PC-9 (cell line): ENCODE measurements at regions not wholly inside any gene's neighbourhood (a gene's known extent, or its start where the extent isn't known, plus 50 kb on each side); places are given as distances from the start of the nearest gene placed in this dataset.

Source experiments
- BruUV-seq: library from RNA; stranded (reverse); fragments of 400-500 nt; replicated peaks from 2 replicates; lab custom pipeline; 2021; lab: Mats Ljungman, UMichigan
- CTCF ChIA-PET: fragments of 300-600 bp; sonication (Branson Sonifier 250); formaldehyde crosslinking; loops from one replicate; lab custom pipeline; 2022; ENCODE audit warnings: antibody characterized with exemption; lab: Charles Lee
- POLR2A ChIA-PET: fragments of 300-600 bp; sonication (Branson Sonifier 250); formaldehyde crosslinking; loops from one replicate; lab custom pipeline; 2022; ENCODE audit warnings: antibody characterized with exemption; ENCODE audit not compliant: unreplicated experiment; lab: Charles Lee
- DNase-seq, 2 experiments: peaks; one replicate each; pipeline versions ENCODE4 v3.0.0 to v3.0.0-alpha.2; 2015 to 2022; ENCODE audit warnings: mixed read lengths in 1 of 2
- H2AFZ ChIP-seq: fragments of 200-600 bp; sonication (generic); 2 replicates; pipeline ENCODE4 v1.8.1; 2017; ENCODE audit warnings: antibody characterized with exemption
- H3F3A ChIP-seq: fragments of 200-600 bp; sonication (generic); 2 replicates; pipeline ENCODE4 v1.8.1; 2017; ENCODE audit warnings: antibody characterized with exemption, mild to moderate bottlenecking, low read depth; ENCODE audit not compliant: insufficient read depth
- H3K27ac ChIP-seq: fragments of 200-600 bp; sonication (generic); 2 replicates; pipeline ENCODE4 v1.6.1; 2016; ENCODE audit warnings: mixed run types
- H3K27me3 ChIP-seq: fragments of 200-600 bp; sonication (generic); 2 replicates; pipeline ENCODE4 v1.6.1; 2016; ENCODE audit warnings: low read depth, mixed run types; ENCODE audit not compliant: insufficient read depth
- H3K36me3 ChIP-seq: fragments of 200-600 bp; sonication (generic); 2 replicates; pipeline ENCODE4 v1.6.1; 2016; ENCODE audit warnings: low read depth, mixed run types
- H3K4me1 ChIP-seq: fragments of 200-600 bp; sonication (generic); replicated peaks from 2 replicates; pipeline ENCODE4 v1.6.1; 2016; ENCODE audit warnings: mixed run types; ENCODE audit not compliant: insufficient read depth
- H3K4me2 ChIP-seq: fragments of 200-600 bp; sonication (generic); 2 replicates; pipeline ENCODE4 v1.6.1; 2017; ENCODE audit warnings: mixed run types
- H3K4me3 ChIP-seq: fragments of 200-600 bp; sonication (generic); 2 replicates; pipeline ENCODE4 v1.6.1; 2016; ENCODE audit warnings: mixed run types
- H3K79me2 ChIP-seq: fragments of 200-600 bp; sonication (generic); 2 replicates; pipeline ENCODE4 v1.6.1; 2017; ENCODE audit warnings: low read depth, mixed run types
- H3K9me2 ChIP-seq: fragments of 200-600 bp; sonication (generic); 2 replicates; pipeline ENCODE4 v1.8.1; 2017; ENCODE audit warnings: mild to moderate bottlenecking; ENCODE audit not compliant: insufficient read depth
- H3K9me3 ChIP-seq: fragments of 200-600 bp; sonication (generic); 2 replicates; pipeline ENCODE4 v1.8.1; 2016; ENCODE audit warnings: low read depth; ENCODE audit not compliant: insufficient read depth
- H4K20me1 ChIP-seq: fragments of 200-600 bp; sonication (generic); 2 replicates; pipeline ENCODE4 v1.8.1; 2017; ENCODE audit not compliant: insufficient read depth
- EZH2 ChIP-seq: fragments of 200-600 bp; sonication (generic); IDR thresholded peaks from 2 replicates; pipeline ENCODE4 v1.8.0; 2017; ENCODE audit warnings: antibody characterized with exemption, low read depth
- intact Hi-C: fragments of 100-400 bp; cut with micrococcal nuclease; formaldehyde crosslinking; loops from one replicate; pipeline ENCODE4 v1.10.0; 2022; ENCODE audit not compliant: unreplicated experiment
- TF ChIP-seq, protein P1 (sequence below): fragments of 200-600 bp; sonication (generic); conservative IDR thresholded peaks from 2 replicates; pipeline ENCODE4 v1.6.1; 2017; ENCODE audit warnings: mixed run types, antibody characterized with exemption, mild to moderate bottlenecking, moderate library complexity

- no peak overlapping the region for H3K27ac ChIP-seq
- ChIA-PET CTCF (no interaction called here), POLR2A (no interaction called here)
- no peak for DNase-seq
- no TSS peak for BruUV-seq
- no peaks in the 10 kb centered on the region for H3F3A ChIP-seq
- intact Hi-C loops = no loop called here
- no peaks in the 10 kb centered on the region for H3K79me2 ChIP-seq
- H4K20me1 ChIP-seq = no peaks in the 10 kb centered on the region
- TF ChIP-seq, protein P1, sequence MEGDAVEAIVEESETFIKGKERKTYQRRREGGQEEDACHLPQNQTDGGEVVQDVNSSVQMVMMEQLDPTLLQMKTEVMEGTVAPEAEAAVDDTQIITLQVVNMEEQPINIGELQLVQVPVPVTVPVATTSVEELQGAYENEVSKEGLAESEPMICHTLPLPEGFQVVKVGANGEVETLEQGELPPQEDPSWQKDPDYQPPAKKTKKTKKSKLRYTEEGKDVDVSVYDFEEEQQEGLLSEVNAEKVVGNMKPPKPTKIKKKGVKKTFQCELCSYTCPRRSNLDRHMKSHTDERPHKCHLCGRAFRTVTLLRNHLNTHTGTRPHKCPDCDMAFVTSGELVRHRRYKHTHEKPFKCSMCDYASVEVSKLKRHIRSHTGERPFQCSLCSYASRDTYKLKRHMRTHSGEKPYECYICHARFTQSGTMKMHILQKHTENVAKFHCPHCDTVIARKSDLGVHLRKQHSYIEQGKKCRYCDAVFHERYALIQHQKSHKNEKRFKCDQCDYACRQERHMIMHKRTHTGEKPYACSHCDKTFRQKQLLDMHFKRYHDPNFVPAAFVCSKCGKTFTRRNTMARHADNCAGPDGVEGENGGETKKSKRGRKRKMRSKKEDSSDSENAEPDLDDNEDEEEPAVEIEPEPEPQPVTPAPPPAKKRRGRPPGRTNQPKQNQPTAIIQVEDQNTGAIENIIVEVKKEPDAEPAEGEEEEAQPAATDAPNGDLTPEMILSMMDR = no peak
- no peak for TF ChIP-seq EZH2
- H2AFZ ChIP-seq = no peak overlapping the region
- H3K27me3 ChIP-seq = peaks cover 7% of the 10 kb centered on the region; the same call in 1 of the 2 replicates
- no peaks in the 10 kb centered on the region for H3K36me3 ChIP-seq
- no peaks in the 10 kb centered on the region for H3K9me3 ChIP-seq
- no peak overlapping the region for H3K4me2 ChIP-seq
- H3K9me2 ChIP-seq = no peaks in the 10 kb centered on the region
- no peaks in the 10 kb centered on the region for H3K4me1 ChIP-seq
- no peak overlapping the region for H3K4me3 ChIP-seq
Measured at GRCh38 chr14:97268097-97268496, 470.9 kb downstream of the VRK1 start.

DNA sequence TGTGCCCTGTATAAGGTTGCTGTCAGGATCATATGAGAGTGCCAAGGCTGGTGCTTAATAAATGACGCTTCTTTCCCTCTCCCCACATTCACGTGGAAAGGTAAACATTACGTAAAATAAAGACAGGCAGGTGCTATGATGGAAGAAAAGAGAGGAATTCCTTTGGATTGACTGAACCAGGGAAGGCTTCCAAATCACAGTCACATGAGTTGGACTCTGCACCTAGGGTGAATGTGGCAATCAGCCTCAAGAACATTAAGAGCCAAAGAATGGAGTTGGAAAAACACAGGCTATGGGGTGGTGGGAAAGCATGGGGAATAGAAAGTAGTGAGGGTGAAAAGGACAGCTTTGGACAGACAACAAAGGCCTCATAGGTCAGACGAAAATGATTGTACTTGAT, 473.1 kb downstream of the VRK1 start:
- ChIA-PET CTCF (no interaction called here), POLR2A (no interaction called here)
- H3K36me3 ChIP-seq = no peaks in the 10 kb centered on the region
- H3K4me1 ChIP-seq = no peaks in the 10 kb centered on the region
- no peak for DNase-seq
- no peaks in the 10 kb centered on the region for H3K9me2 ChIP-seq
- no peak overlapping the region for H3K27ac ChIP-seq
- H3K79me2 ChIP-seq = no peaks in the 10 kb centered on the region
- BruUV-seq = no TSS peak
- no peaks in the 10 kb centered on the region for H3K9me3 ChIP-seq
- no peak overlapping the region for H3K4me2 ChIP-seq
- intact Hi-C loops = no loop called here
- H4K20me1 ChIP-seq = no peaks in the 10 kb centered on the region
- no peaks in the 10 kb centered on the region for H3F3A ChIP-seq
- peaks cover 7% of the 10 kb centered on the region; the same call in 1 of the 2 replicates for H3K27me3 ChIP-seq
- no peak overlapping the region for H2AFZ ChIP-seq
- H3K4me3 ChIP-seq = no peak overlapping the region
- no peak for TF ChIP-seq EZH2
- TF ChIP-seq, protein P1 = no peak

- H2AFZ ChIP-seq = no peak overlapping the region
- H3K9me3 ChIP-seq = no peaks in the 10 kb centered on the region
- H4K20me1 ChIP-seq = no peaks in the 10 kb centered on the region
- H3K36me3 ChIP-seq = no peaks in the 10 kb centered on the region
- ChIA-PET CTCF (no interaction called here), POLR2A (no interaction called here)
- H3K27me3 ChIP-seq = peaks cover 13% of the 10 kb centered on the region
- intact Hi-C loops = no loop called here
- no peaks in the 10 kb centered on the region for H3F3A ChIP-seq
- no peaks in the 10 kb centered on the region for H3K4me1 ChIP-seq
- H3K4me2 ChIP-seq = no peak overlapping the region
- no peaks in the 10 kb centered on the region for H3K79me2 ChIP-seq
- no peak for DNase-seq
- BruUV-seq = no TSS peak
- TF ChIP-seq EZH2 = no peak
- H3K27ac ChIP-seq = no peak overlapping the region
- no peaks in the 10 kb centered on the region for H3K9me2 ChIP-seq
- H3K4me3 ChIP-seq = no peak overlapping the region
Measured at GRCh38 chr14:97271451-97271960, 474.3 kb downstream of the VRK1 start.

GRCh38 chr14:97273540-97273939, 476.4 kb downstream of the VRK1 start:
- peaks cover 20% of the 10 kb centered on the region for H3K27me3 ChIP-seq
- H3K4me3 ChIP-seq = no peak overlapping the region
- intact Hi-C loops = no loop called here
- CTCF ChIA-PET = no interaction called here
- no peaks in the 10 kb centered on the region for H3K36me3 ChIP-seq
- no peaks in the 10 kb centered on the region for H3K79me2 ChIP-seq
- H2AFZ ChIP-seq = no peak overlapping the region
- no peaks in the 10 kb centered on the region for H4K20me1 ChIP-seq
- BruUV-seq = no TSS peak
- H3F3A ChIP-seq = no peaks in the 10 kb centered on the region
- H3K27ac ChIP-seq = no peak overlapping the region
- H3K4me1 ChIP-seq = no peaks in the 10 kb centered on the region
- no peak for TF ChIP-seq EZH2
- TF ChIP-seq, protein P1 = no peak
- H3K9me2 ChIP-seq = no peaks in the 10 kb centered on the region
- no peak for DNase-seq
- POLR2A ChIA-PET = no interaction called here
- no peak overlapping the region for H3K4me2 ChIP-seq
- H3K9me3 ChIP-seq = no peaks in the 10 kb centered on the region
